ENCODE measurements at regions not wholly inside any gene's neighbourhood (a gene's known extent, or its start where the extent isn't known, plus 50 kb on each side); places are given as distances from the start of the nearest gene placed in this dataset.

- Histone ChIP-seq H3K36me3 (ENCODE audit: control insufficient read depth, insufficient read depth, low read length) (no peaks in the 10 kb centered on the region), H3K4me1 (ENCODE audit: control insufficient read depth, insufficient read depth, low read length, poor library complexity, severe bottlenecking) (no peaks in the 10 kb centered on the region), H3K4me3 (ENCODE audit: insufficient read depth, low read depth, low read length, poor library complexity, severe bottlenecking) (no peak overlapping the region), H3K27me3 (replicated peaks; ENCODE audit: control insufficient read depth, insufficient read depth, low read length, poor library complexity, severe bottlenecking) (no peaks in the 10 kb centered on the region), H3K9me3 (ENCODE audit: control insufficient read depth, low read length) (no peaks in the 10 kb centered on the region), H3K27ac (ENCODE audit: insufficient read depth, low read length, poor library complexity, severe bottlenecking) (no peak overlapping the region)
- DNase-seq, result no peak
These were observed 101.8 kb upstream of the COL21A1 start for GRCh38 chr6:56349194-56349593.

- no peaks in the 10 kb centered on the region for H3K27me3 ChIP-seq (replicated peaks; ENCODE audit: control insufficient read depth, insufficient read depth, low read length, poor library complexity, severe bottlenecking)
- no peaks in the 10 kb centered on the region for H3K9me3 ChIP-seq (ENCODE audit: control insufficient read depth, low read length)
- H3K4me1 ChIP-seq (ENCODE audit: control insufficient read depth, insufficient read depth, low read length, poor library complexity, severe bottlenecking), result no peaks in the 10 kb centered on the region
- no peaks in the 10 kb centered on the region for H3K36me3 ChIP-seq (ENCODE audit: control insufficient read depth, insufficient read depth, low read length)
- H3K4me3 ChIP-seq (ENCODE audit: insufficient read depth, low read depth, low read length, poor library complexity, severe bottlenecking), result no peak overlapping the region
- H3K27ac ChIP-seq (ENCODE audit: insufficient read depth, low read length, poor library complexity, severe bottlenecking), result no peak overlapping the region
- DNase-seq, result no peak
These were observed 101.2 kb upstream of the COL21A1 start for GRCh38 chr6:56348578-56348977.

GRCh38 chr6:56347526-56347925, 100.1 kb upstream of the COL21A1 start:
- DNase-seq, result no peak
- no peak overlapping the region for H3K4me3 ChIP-seq (ENCODE audit: insufficient read depth, low read depth, low read length, poor library complexity, severe bottlenecking)
- no peaks in the 10 kb centered on the region for H3K4me1 ChIP-seq (ENCODE audit: control insufficient read depth, insufficient read depth, low read length, poor library complexity, severe bottlenecking)
- no peaks in the 10 kb centered on the region for H3K9me3 ChIP-seq (ENCODE audit: control insufficient read depth, low read length)
- H3K27me3 ChIP-seq (replicated peaks; ENCODE audit: control insufficient read depth, insufficient read depth, low read length, poor library complexity, severe bottlenecking), result no peaks in the 10 kb centered on the region
- no peaks in the 10 kb centered on the region for H3K36me3 ChIP-seq (ENCODE audit: control insufficient read depth, insufficient read depth, low read length)
- H3K27ac ChIP-seq (ENCODE audit: insufficient read depth, low read length, poor library complexity, severe bottlenecking), result no peak overlapping the region

GRCh38 chr6:56346958-56347357, 99.6 kb upstream of the COL21A1 start:
- H3K4me3 ChIP-seq (ENCODE audit: insufficient read depth, low read depth, low read length, poor library complexity, severe bottlenecking), result no peak overlapping the region
- H3K4me1 ChIP-seq (ENCODE audit: control insufficient read depth, insufficient read depth, low read length, poor library complexity, severe bottlenecking), result no peaks in the 10 kb centered on the region
- H3K27ac ChIP-seq (ENCODE audit: insufficient read depth, low read length, poor library complexity, severe bottlenecking), result no peak overlapping the region
- H3K36me3 ChIP-seq (ENCODE audit: control insufficient read depth, insufficient read depth, low read length), result no peaks in the 10 kb centered on the region
- DNase-seq, result no peak
- H3K9me3 ChIP-seq (ENCODE audit: control insufficient read depth, low read length), result no peaks in the 10 kb centered on the region
- H3K27me3 ChIP-seq (replicated peaks; ENCODE audit: control insufficient read depth, insufficient read depth, low read length, poor library complexity, severe bottlenecking), result no peaks in the 10 kb centered on the region

GRCh38 chr6:56345376-56345995, 98.1 kb upstream of the COL21A1 start:
- no peaks in the 10 kb centered on the region for H3K27me3 ChIP-seq (replicated peaks; ENCODE audit: control insufficient read depth, insufficient read depth, low read length, poor library complexity, severe bottlenecking)
- DNase-seq, result no peak
- H3K36me3 ChIP-seq (ENCODE audit: control insufficient read depth, insufficient read depth, low read length), result no peaks in the 10 kb centered on the region
- no peak overlapping the region for H3K27ac ChIP-seq (ENCODE audit: insufficient read depth, low read length, poor library complexity, severe bottlenecking)
- H3K4me1 ChIP-seq (ENCODE audit: control insufficient read depth, insufficient read depth, low read length, poor library complexity, severe bottlenecking), result no peaks in the 10 kb centered on the region
- H3K4me3 ChIP-seq (ENCODE audit: insufficient read depth, low read depth, low read length, poor library complexity, severe bottlenecking), result no peak overlapping the region
- H3K9me3 ChIP-seq (ENCODE audit: control insufficient read depth, low read length), result no peaks in the 10 kb centered on the region

- H3K4me3 ChIP-seq (ENCODE audit: insufficient read depth, low read depth, low read length, poor library complexity, severe bottlenecking), result no peak overlapping the region
- H3K9me3 ChIP-seq (ENCODE audit: control insufficient read depth, low read length), result no peaks in the 10 kb centered on the region
- no peaks in the 10 kb centered on the region for H3K27me3 ChIP-seq (replicated peaks; ENCODE audit: control insufficient read depth, insufficient read depth, low read length, poor library complexity, severe bottlenecking)
- H3K4me1 ChIP-seq (ENCODE audit: control insufficient read depth, insufficient read depth, low read length, poor library complexity, severe bottlenecking), result no peaks in the 10 kb centered on the region
- H3K36me3 ChIP-seq (ENCODE audit: control insufficient read depth, insufficient read depth, low read length), result no peaks in the 10 kb centered on the region
- no peak overlapping the region for H3K27ac ChIP-seq (ENCODE audit: insufficient read depth, low read length, poor library complexity, severe bottlenecking)
- no peak for DNase-seq
These were observed 95.9 kb upstream of the COL21A1 start for GRCh38 chr6:56343295-56343694.

GRCh38 chr6:56339524-56339923, 92.1 kb upstream of the COL21A1 start:
- Histone ChIP-seq H3K27me3 (replicated peaks; ENCODE audit: control insufficient read depth, insufficient read depth, low read length, poor library complexity, severe bottlenecking) (no peaks in the 10 kb centered on the region), H3K36me3 (ENCODE audit: control insufficient read depth, insufficient read depth, low read length) (no peaks in the 10 kb centered on the region), H3K4me1 (ENCODE audit: control insufficient read depth, insufficient read depth, low read length, poor library complexity, severe bottlenecking) (no peaks in the 10 kb centered on the region), H3K9me3 (ENCODE audit: control insufficient read depth, low read length) (no peaks in the 10 kb centered on the region), H3K4me3 (ENCODE audit: insufficient read depth, low read depth, low read length, poor library complexity, severe bottlenecking) (no peak overlapping the region), H3K27ac (ENCODE audit: insufficient read depth, low read length, poor library complexity, severe bottlenecking) (no peak overlapping the region)
- DNase-seq, result no peak

- no peak overlapping the region for H3K4me3 ChIP-seq (ENCODE audit: insufficient read depth, low read depth, low read length, poor library complexity, severe bottlenecking)
- no peaks in the 10 kb centered on the region for H3K4me1 ChIP-seq (ENCODE audit: control insufficient read depth, insufficient read depth, low read length, poor library complexity, severe bottlenecking)
- H3K36me3 ChIP-seq (ENCODE audit: control insufficient read depth, insufficient read depth, low read length), result no peaks in the 10 kb centered on the region
- H3K27ac ChIP-seq (ENCODE audit: insufficient read depth, low read length, poor library complexity, severe bottlenecking), result no peak overlapping the region
- H3K27me3 ChIP-seq (replicated peaks; ENCODE audit: control insufficient read depth, insufficient read depth, low read length, poor library complexity, severe bottlenecking), result no peaks in the 10 kb centered on the region
- H3K9me3 ChIP-seq (ENCODE audit: control insufficient read depth, low read length), result no peaks in the 10 kb centered on the region
- no peak for DNase-seq
These were observed 88.3 kb upstream of the COL21A1 start for GRCh38 chr6:56335726-56336125.

- Histone ChIP-seq H3K27me3 (replicated peaks; ENCODE audit: control insufficient read depth, insufficient read depth, low read length, poor library complexity, severe bottlenecking) (no peaks in the 10 kb centered on the region), H3K36me3 (ENCODE audit: control insufficient read depth, insufficient read depth, low read length) (no peaks in the 10 kb centered on the region), H3K27ac (ENCODE audit: insufficient read depth, low read length, poor library complexity, severe bottlenecking) (no peak overlapping the region), H3K4me1 (ENCODE audit: control insufficient read depth, insufficient read depth, low read length, poor library complexity, severe bottlenecking) (no peaks in the 10 kb centered on the region), H3K9me3 (ENCODE audit: control insufficient read depth, low read length) (no peaks in the 10 kb centered on the region), H3K4me3 (ENCODE audit: insufficient read depth, low read depth, low read length, poor library complexity, severe bottlenecking) (no peak overlapping the region)
- no peak for DNase-seq
These were observed 87.6 kb upstream of the COL21A1 start for GRCh38 chr6:56334937-56335336.

- Histone ChIP-seq H3K9me3 (ENCODE audit: control insufficient read depth, low read length) (no peaks in the 10 kb centered on the region), H3K27ac (ENCODE audit: insufficient read depth, low read length, poor library complexity, severe bottlenecking) (no peak overlapping the region), H3K27me3 (replicated peaks; ENCODE audit: control insufficient read depth, insufficient read depth, low read length, poor library complexity, severe bottlenecking) (no peaks in the 10 kb centered on the region), H3K4me3 (ENCODE audit: insufficient read depth, low read depth, low read length, poor library complexity, severe bottlenecking) (no peak overlapping the region), H3K4me1 (ENCODE audit: control insufficient read depth, insufficient read depth, low read length, poor library complexity, severe bottlenecking) (no peaks in the 10 kb centered on the region), H3K36me3 (ENCODE audit: control insufficient read depth, insufficient read depth, low read length) (no peaks in the 10 kb centered on the region)
- DNase-seq, result no peak
These were observed 82.1 kb upstream of the COL21A1 start for GRCh38 chr6:56329271-56330050.

Data from effector memory CD4-positive, alpha-beta T cell (primary cell).